HCT116 (cell line): ENCODE measurements at regions not wholly inside any gene's neighbourhood (a gene's known extent, or its start where the extent isn't known, plus 50 kb on each side); places are given as distances from the start of the nearest gene placed in this dataset.

Experiments
- CBX3 ChIP-seq: IDR thresholded peaks from 2 replicates; pipeline ENCODE4 v1.6.1; 2012; ENCODE audit warnings: low read depth
- CEBPB ChIP-seq: IDR thresholded peaks from 2 replicates; pipeline ENCODE4 v1.6.1; 2012; ENCODE audit warnings: low read depth
- EZH2 ChIP-seq: fragments of 200-600 bp; sonication (generic); IDR thresholded peaks from 2 replicates; pipeline ENCODE4 v1.6.1; 2017; ENCODE audit warnings: antibody characterized with exemption, mixed run types
- POLR2A ChIP-seq: IDR thresholded peaks from 2 replicates; pipeline ENCODE4 v1.7.0; 2011; ENCODE audit warnings: borderline replicate concordance; ENCODE audit not compliant: insufficient read depth, insufficient read length; ENCODE audit errors: extremely low read depth
- POLR2AphosphoS5 ChIP-seq: IDR thresholded peaks from 2 replicates; pipeline ENCODE4 v1.6.1; 2011; ENCODE audit warnings: mild to moderate bottlenecking, low read depth, low read length, moderate library complexity
- REST ChIP-seq: IDR thresholded peaks from 2 replicates; pipeline ENCODE4 v1.6.1; 2012; ENCODE audit warnings: low read depth
- TCF7L2 ChIP-seq: IDR thresholded peaks from 2 replicates; pipeline ENCODE4 v1.7.0; 2011; ENCODE audit warnings: borderline replicate concordance, inconsistent platforms; ENCODE audit not compliant: insufficient read depth, insufficient read length; ENCODE audit errors: extremely low read depth
- ZFX ChIP-seq: fragments of 450-650 bp; IDR thresholded peaks from 2 replicates; pipeline ENCODE4 v1.6.1; 2017
- TF ChIP-seq, protein P1 (sequence below), 3 experiments: fragments of 200-600 bp in 1 of 3; sonication (generic) in 1 of 3; IDR thresholded peaks in 2 of 3; conservative IDR thresholded peaks in 1 of 3; 2 replicates each; pipeline ENCODE4 v1.5.1; 2012 to 2017; ENCODE audit warnings: low read depth in 2 of 3, low read length in 2 of 3, antibody characterized with exemption in 1 of 3, borderline replicate concordance in 1 of 3, control low read depth in 1 of 3, mild to moderate bottlenecking in 1 of 3, mixed read lengths in 1 of 3, mixed run types in 1 of 3, moderate library complexity in 1 of 3; ENCODE audit not compliant: insufficient read depth in 1 of 3

- TF ChIP-seq CBX3 (no peak), REST (no peak), EZH2 (no peak), POLR2A (no peak), TCF7L2 (no peak), ZFX (no peak), CEBPB (no peak), POLR2AphosphoS5 (no peak)
- TF ChIP-seq, protein P1, sequence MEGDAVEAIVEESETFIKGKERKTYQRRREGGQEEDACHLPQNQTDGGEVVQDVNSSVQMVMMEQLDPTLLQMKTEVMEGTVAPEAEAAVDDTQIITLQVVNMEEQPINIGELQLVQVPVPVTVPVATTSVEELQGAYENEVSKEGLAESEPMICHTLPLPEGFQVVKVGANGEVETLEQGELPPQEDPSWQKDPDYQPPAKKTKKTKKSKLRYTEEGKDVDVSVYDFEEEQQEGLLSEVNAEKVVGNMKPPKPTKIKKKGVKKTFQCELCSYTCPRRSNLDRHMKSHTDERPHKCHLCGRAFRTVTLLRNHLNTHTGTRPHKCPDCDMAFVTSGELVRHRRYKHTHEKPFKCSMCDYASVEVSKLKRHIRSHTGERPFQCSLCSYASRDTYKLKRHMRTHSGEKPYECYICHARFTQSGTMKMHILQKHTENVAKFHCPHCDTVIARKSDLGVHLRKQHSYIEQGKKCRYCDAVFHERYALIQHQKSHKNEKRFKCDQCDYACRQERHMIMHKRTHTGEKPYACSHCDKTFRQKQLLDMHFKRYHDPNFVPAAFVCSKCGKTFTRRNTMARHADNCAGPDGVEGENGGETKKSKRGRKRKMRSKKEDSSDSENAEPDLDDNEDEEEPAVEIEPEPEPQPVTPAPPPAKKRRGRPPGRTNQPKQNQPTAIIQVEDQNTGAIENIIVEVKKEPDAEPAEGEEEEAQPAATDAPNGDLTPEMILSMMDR (IDR thresholded peaks at IDR 0.05 in 2 of 3, conservative IDR thresholded peaks at IDR 0.05 in 1 of 3; ENCODE audit: borderline replicate concordance in 1 of 3, insufficient read depth in 1 of 3, low read depth in 2 of 3, low read length in 2 of 3) = no peak
Measured at GRCh38 chr10:4215485-4215884, 430.5 kb upstream of the KLF6 start.
